ENCODE measurements at regions not wholly inside any gene's neighbourhood (a gene's known extent, or its start where the extent isn't known, plus 50 kb on each side); places are given as distances from the start of the nearest gene placed in this dataset.

DNA sequence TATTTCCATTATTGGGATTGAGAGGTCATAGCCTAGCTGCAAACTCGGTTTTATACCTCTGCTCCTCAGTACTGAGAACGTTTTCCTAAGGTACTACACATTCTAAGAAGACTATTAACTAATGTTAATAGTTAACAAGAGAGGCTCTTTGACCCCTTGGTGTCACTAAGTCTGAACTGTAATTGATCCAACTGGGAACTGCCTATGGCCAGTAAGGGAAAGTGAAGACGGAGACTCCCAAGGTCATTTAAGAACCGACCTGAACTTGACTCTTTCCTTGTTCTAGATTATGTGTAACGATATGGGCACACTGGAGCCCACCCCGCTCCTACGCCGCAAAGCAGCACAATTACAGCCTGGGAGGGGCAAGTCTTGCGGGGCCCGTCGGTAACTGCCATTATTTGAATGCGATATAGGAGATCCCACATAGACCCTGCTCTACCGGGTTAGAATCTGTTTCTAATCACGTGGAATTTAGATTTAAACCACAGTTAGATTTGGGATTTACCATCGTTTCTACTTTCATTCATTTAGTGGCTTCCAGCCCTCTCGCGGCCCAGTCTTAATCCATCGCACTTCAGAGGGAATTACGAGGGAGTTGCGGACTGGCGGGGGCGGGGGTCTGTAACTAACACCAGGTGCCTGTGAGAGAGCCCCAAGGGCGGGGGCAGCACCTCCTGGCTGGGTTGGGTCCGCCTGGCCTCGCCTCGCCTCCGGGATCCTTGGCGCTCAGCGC is 84.1 kb upstream of the EPB41L3 start:
- POLR2A ChIA-PET = no interaction called here
- peak; percentile 8 for DNase-seq (ENCODE audit: extremely low spot score)
- no peak for TF ChIP-seq FOXA1 (IDR thresholded peaks at IDR 0.05)
- 0 out of 2 replicates have a peak, but pooled peaks have one; percentile 41 for TF ChIP-seq L3MBTL2 (conservative IDR thresholded peaks at IDR 0.05)
- CTCF ChIA-PET = no interaction called here

DNA sequence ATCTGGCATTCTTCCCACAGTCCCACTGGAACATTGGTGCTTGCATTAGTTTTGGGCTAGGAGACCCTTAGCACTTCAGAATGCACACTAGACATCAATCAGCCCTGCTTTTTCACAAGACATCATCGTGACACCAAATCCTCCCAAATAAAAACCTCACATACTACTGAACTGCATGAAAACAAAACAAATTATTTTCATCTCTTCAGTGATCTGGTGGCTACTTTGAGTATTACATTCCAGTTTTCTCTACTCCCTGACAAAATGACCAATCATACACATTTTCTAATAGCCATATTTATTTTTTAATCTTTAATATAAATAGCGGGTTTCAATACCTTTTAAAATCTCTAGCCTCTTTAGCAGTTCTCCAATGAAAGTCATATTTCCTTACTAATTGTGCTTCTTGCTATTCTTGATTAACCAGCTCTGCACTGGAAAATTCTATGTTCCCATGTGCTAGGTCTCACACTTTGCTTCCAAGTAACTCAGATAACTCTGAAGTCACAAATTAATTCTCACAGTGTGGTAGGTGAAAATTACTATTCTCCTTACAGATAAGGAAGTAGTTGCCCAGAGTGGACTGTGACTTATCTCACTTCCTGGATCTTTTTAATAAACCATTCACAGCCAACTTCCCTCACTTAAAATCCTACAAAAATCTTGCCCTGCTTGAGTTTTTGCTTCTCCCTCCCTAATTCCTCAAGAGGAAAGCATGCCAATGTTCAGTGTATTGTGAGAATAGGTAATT is 82.5 kb upstream of the EPB41L3 start:
- ChIA-PET CTCF (no interaction called here), POLR2A (no interaction called here)
- DNase-seq (ENCODE audit: extremely low spot score) = no peak
- TF ChIP-seq L3MBTL2 (conservative IDR thresholded peaks at IDR 0.05) = no peak

- TF ChIP-seq LEF1 (IDR thresholded peaks at IDR 0.05; ENCODE audit: borderline replicate concordance) = no peak
- DNase-seq (ENCODE audit: extremely low spot score) = no peak
- ChIA-PET CTCF (no interaction called here), POLR2A (no interaction called here)
Observed at GRCh38 chr18:5625076-5625475, 81.3 kb upstream of the EPB41L3 start.

DNA sequence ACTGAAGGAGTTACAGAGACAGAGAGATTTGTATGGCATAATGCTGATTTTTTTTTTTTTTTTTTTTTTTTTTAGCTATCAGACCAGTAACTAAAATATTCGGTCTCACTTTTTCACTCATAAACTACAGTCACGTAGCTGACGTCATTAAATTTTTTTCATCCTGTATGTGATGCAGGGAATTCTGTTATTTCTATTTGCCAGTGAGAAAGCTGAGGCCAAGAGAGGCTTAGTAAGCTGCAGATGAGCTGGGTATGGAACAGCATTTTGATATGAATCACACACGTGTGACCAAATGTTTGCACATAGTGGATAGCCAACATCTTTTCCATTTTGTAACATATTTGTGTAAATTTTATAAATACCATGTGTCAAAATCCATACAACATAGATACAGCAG is 79.1 kb upstream of the EPB41L3 start:
- TF ChIP-seq SP1 (IDR thresholded peaks at IDR 0.05) = no peak
- TF ChIP-seq BHLHE40 (IDR thresholded peaks at IDR 0.05; ENCODE audit: borderline replicate concordance) = no peak
- no peak for TF ChIP-seq ZNF384 (IDR thresholded peaks at IDR 0.05)
- no peak for TF ChIP-seq ARNT (IDR thresholded peaks at IDR 0.05)
- DNase-seq (ENCODE audit: extremely low spot score) = no peak
- POLR2A ChIA-PET = no interaction called here
- CTCF ChIA-PET = interaction anchor here (0.6 kb wide), 1 partner anchor 41 kb away, joined by 3 read pairs; no protein-coding TSS in a partner anchor

GRCh38 chr18:5620289-5620688 is 76.5 kb upstream of the EPB41L3 start:
- POLR2A ChIA-PET = no interaction called here
- no peak for DNase-seq (ENCODE audit: extremely low spot score)

DNA sequence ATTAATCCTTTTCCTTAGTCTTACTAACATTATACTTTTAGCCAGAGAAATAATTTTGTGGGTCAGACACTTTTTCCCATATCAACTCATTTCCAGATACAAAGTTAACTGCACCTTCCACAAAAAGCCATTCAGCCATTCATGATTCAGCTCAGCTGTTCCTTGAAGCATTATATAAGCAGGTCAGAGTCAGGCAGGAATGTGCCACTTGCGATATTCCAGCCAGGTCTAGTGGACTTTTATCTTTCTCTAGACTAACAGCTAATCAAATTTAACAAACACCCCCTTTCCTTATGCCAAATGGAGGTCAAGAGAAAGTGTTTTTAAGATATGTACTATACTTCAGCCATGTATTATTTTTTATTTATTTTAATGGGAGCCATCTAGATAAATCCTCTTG is 75.6 kb upstream of the EPB41L3 start:
- ChIA-PET POLR2A (no interaction called here), CTCF (no interaction called here)
- TF ChIP-seq ZNF384 (IDR thresholded peaks at IDR 0.05) (no peak), LEF1 (IDR thresholded peaks at IDR 0.05; ENCODE audit: borderline replicate concordance) (no peak), NFRKB (IDR thresholded peaks at IDR 0.05) (no peak), SUZ12 (IDR thresholded peaks at IDR 0.05) (no peak), PKNOX1 (IDR thresholded peaks at IDR 0.05) (no peak), BHLHE40 (IDR thresholded peaks at IDR 0.05; ENCODE audit: borderline replicate concordance) (no peak), ARNT (IDR thresholded peaks at IDR 0.05) (no peak), TARDBP (IDR thresholded peaks at IDR 0.05) (no peak), FOXK2 (IDR thresholded peaks at IDR 0.05) (no peak), FOXA1 (IDR thresholded peaks at IDR 0.05) (no peak), L3MBTL2 (conservative IDR thresholded peaks at IDR 0.05) (no peak), ELF4 (IDR thresholded peaks at IDR 0.05) (no peak), CTBP1 (IDR thresholded peaks at IDR 0.05; ENCODE audit: borderline replicate concordance) (no peak), HDGF (IDR thresholded peaks at IDR 0.05; ENCODE audit: borderline replicate concordance) (no peak), FOXM1 (IDR thresholded peaks at IDR 0.05; ENCODE audit: borderline replicate concordance) (no peak)
- no peak for DNase-seq (ENCODE audit: extremely low spot score)

More at GRCh38 chr18:5620289-5620688, 76.5 kb upstream of the EPB41L3 start:
- TF ChIP-seq FOXM1 (IDR thresholded peaks at IDR 0.05; ENCODE audit: borderline replicate concordance) (no peak), ELF4 (IDR thresholded peaks at IDR 0.05) (no peak), L3MBTL2 (conservative IDR thresholded peaks at IDR 0.05) (no peak), SP1 (IDR thresholded peaks at IDR 0.05) (no peak), FOXK2 (IDR thresholded peaks at IDR 0.05) (no peak), NFRKB (IDR thresholded peaks at IDR 0.05) (no peak), FOXA1 (IDR thresholded peaks at IDR 0.05) (no peak), PKNOX1 (IDR thresholded peaks at IDR 0.05) (no peak), ZNF384 (IDR thresholded peaks at IDR 0.05) (no peak), ARNT (IDR thresholded peaks at IDR 0.05) (no peak), TARDBP (IDR thresholded peaks at IDR 0.05) (no peak)
- CTCF ChIA-PET = no interaction called here

- POLR2A ChIA-PET = no interaction called here
- TF ChIP-seq TARDBP (IDR thresholded peaks at IDR 0.05) (no peak), ZNF384 (IDR thresholded peaks at IDR 0.05) (no peak), ARNT (IDR thresholded peaks at IDR 0.05) (no peak), CTBP1 (IDR thresholded peaks at IDR 0.05; ENCODE audit: borderline replicate concordance) (no peak), FOXA1 (IDR thresholded peaks at IDR 0.05) (no peak), PKNOX1 (IDR thresholded peaks at IDR 0.05) (no peak), SUZ12 (IDR thresholded peaks at IDR 0.05) (no peak), NFRKB (IDR thresholded peaks at IDR 0.05) (no peak), SP1 (IDR thresholded peaks at IDR 0.05) (no peak), L3MBTL2 (conservative IDR thresholded peaks at IDR 0.05) (no peak), ELF4 (IDR thresholded peaks at IDR 0.05) (no peak), LEF1 (IDR thresholded peaks at IDR 0.05; ENCODE audit: borderline replicate concordance) (no peak), FOXM1 (IDR thresholded peaks at IDR 0.05; ENCODE audit: borderline replicate concordance) (no peak), FOXK2 (IDR thresholded peaks at IDR 0.05) (no peak), BHLHE40 (IDR thresholded peaks at IDR 0.05; ENCODE audit: borderline replicate concordance) (no peak), HDGF (IDR thresholded peaks at IDR 0.05; ENCODE audit: borderline replicate concordance) (no peak)
- no peak for DNase-seq (ENCODE audit: extremely low spot score)
- CTCF ChIA-PET = no interaction called here
Observed at GRCh38 chr18:5618047-5618688, 74.4 kb upstream of the EPB41L3 start.

Measured in HEK293T (cell line).